ENCODE measurements at regions not wholly inside any gene's neighbourhood (a gene's known extent, or its start where the extent isn't known, plus 50 kb on each side); places are given as distances from the start of the nearest gene placed in this dataset.

- Histone ChIP-seq H3K4me3 (ENCODE audit: insufficient read depth, low read length, poor library complexity, severe bottlenecking) (no peak overlapping the region), H3K4me2 (ENCODE audit: low read depth, low read length, poor library complexity, severe bottlenecking) (no peak overlapping the region), H3K79me2 (ENCODE audit: insufficient read depth, low read length) (no peaks in the 10 kb centered on the region), H3K27ac (ENCODE audit: low read depth, low read length) (no peak overlapping the region), H3K9me3 (ENCODE audit: insufficient read depth, low read length) (no peaks in the 10 kb centered on the region; the same call in 1 of the 2 replicates), H3K36me3 (ENCODE audit: low read length) (no peaks in the 10 kb centered on the region), H2AFZ (ENCODE audit: low read depth, low read length, severe bottlenecking) (peak overlapping the region; percentile 16), H3K27me3 (ENCODE audit: low read length) (no peaks in the 10 kb centered on the region), H4K20me1 (ENCODE audit: low read depth, low read length) (no peaks in the 10 kb centered on the region), H3F3A (ENCODE audit: insufficient read depth) (no peaks in the 10 kb centered on the region), H3K9ac (ENCODE audit: low read length) (no peak overlapping the region), H3K9me2 (replicated peaks; ENCODE audit: insufficient read depth, low read length) (no peaks in the 10 kb centered on the region)
- no peak for TF ChIP-seq EZH2phosphoT487 (conservative IDR thresholded peaks at IDR 0.05; ENCODE audit: low read length)
- TF ChIP-seq, protein P1, sequence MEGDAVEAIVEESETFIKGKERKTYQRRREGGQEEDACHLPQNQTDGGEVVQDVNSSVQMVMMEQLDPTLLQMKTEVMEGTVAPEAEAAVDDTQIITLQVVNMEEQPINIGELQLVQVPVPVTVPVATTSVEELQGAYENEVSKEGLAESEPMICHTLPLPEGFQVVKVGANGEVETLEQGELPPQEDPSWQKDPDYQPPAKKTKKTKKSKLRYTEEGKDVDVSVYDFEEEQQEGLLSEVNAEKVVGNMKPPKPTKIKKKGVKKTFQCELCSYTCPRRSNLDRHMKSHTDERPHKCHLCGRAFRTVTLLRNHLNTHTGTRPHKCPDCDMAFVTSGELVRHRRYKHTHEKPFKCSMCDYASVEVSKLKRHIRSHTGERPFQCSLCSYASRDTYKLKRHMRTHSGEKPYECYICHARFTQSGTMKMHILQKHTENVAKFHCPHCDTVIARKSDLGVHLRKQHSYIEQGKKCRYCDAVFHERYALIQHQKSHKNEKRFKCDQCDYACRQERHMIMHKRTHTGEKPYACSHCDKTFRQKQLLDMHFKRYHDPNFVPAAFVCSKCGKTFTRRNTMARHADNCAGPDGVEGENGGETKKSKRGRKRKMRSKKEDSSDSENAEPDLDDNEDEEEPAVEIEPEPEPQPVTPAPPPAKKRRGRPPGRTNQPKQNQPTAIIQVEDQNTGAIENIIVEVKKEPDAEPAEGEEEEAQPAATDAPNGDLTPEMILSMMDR (IDR thresholded peaks at IDR 0.05; ENCODE audit: insufficient read depth, low read length, poor library complexity, severe bottlenecking), result no peak
Measured at GRCh38 chr13:62793850-62794249, 1378.2 kb upstream of the PCDH20 start.

- no peak overlapping the region for H3K27ac ChIP-seq (ENCODE audit: low read depth, low read length)
- no peaks in the 10 kb centered on the region for H4K20me1 ChIP-seq (ENCODE audit: low read depth, low read length)
- no peak overlapping the region for H3K4me2 ChIP-seq (ENCODE audit: low read depth, low read length, poor library complexity, severe bottlenecking)
- no peak overlapping the region for H3K9ac ChIP-seq (ENCODE audit: low read length)
- no peak overlapping the region for H3K4me3 ChIP-seq (ENCODE audit: insufficient read depth, low read length, poor library complexity, severe bottlenecking)
- H3K36me3 ChIP-seq (ENCODE audit: low read length), result peaks cover 4% of the 10 kb centered on the region; the same call in 1 of the 2 replicates
- H3K27me3 ChIP-seq (ENCODE audit: low read length), result no peaks in the 10 kb centered on the region
- peak overlapping the region; percentile 80 for H2AFZ ChIP-seq (ENCODE audit: low read depth, low read length, severe bottlenecking)
- H3F3A ChIP-seq (ENCODE audit: insufficient read depth), result no peaks in the 10 kb centered on the region
- H3K9me2 ChIP-seq (replicated peaks; ENCODE audit: insufficient read depth, low read length), result no peaks in the 10 kb centered on the region
- no peaks in the 10 kb centered on the region for H3K9me3 ChIP-seq (ENCODE audit: insufficient read depth, low read length)
- TF ChIP-seq, protein P1 (IDR thresholded peaks at IDR 0.05; ENCODE audit: insufficient read depth, low read length, poor library complexity, severe bottlenecking), result no peak
- TF ChIP-seq EZH2phosphoT487 (conservative IDR thresholded peaks at IDR 0.05; ENCODE audit: low read length), result no peak
- no peaks in the 10 kb centered on the region for H3K79me2 ChIP-seq (ENCODE audit: insufficient read depth, low read length)
Measured at GRCh38 chr13:62781866-62782265, 1366.2 kb upstream of the PCDH20 start.

- Histone ChIP-seq H3K4me2 (ENCODE audit: low read depth, low read length, poor library complexity, severe bottlenecking) (no peak overlapping the region), H3K9me2 (replicated peaks; ENCODE audit: insufficient read depth, low read length) (no peaks in the 10 kb centered on the region), H3K9me3 (ENCODE audit: insufficient read depth, low read length) (no peaks in the 10 kb centered on the region), H3F3A (ENCODE audit: insufficient read depth) (no peaks in the 10 kb centered on the region), H3K36me3 (ENCODE audit: low read length) (peaks cover 4% of the 10 kb centered on the region; the same call in 1 of the 2 replicates), H3K27me3 (ENCODE audit: low read length) (no peaks in the 10 kb centered on the region), H3K4me3 (ENCODE audit: insufficient read depth, low read length, poor library complexity, severe bottlenecking) (no peak overlapping the region), H3K79me2 (ENCODE audit: insufficient read depth, low read length) (no peaks in the 10 kb centered on the region), H4K20me1 (ENCODE audit: low read depth, low read length) (no peaks in the 10 kb centered on the region), H3K9ac (ENCODE audit: low read length) (no peak overlapping the region), H3K27ac (ENCODE audit: low read depth, low read length) (no peak overlapping the region), H2AFZ (ENCODE audit: low read depth, low read length, severe bottlenecking) (peak overlapping the region; percentile 36)
- no peak for TF ChIP-seq EZH2phosphoT487 (conservative IDR thresholded peaks at IDR 0.05; ENCODE audit: low read length)
- TF ChIP-seq, protein P1 (IDR thresholded peaks at IDR 0.05; ENCODE audit: insufficient read depth, low read length, poor library complexity, severe bottlenecking), result no peak
Measured at GRCh38 chr13:62779161-62779560, 1363.5 kb upstream of the PCDH20 start.

Data from SU-DHL-6 (cell line).